ENCODE measurements at regions not wholly inside any gene's neighbourhood (a gene's known extent, or its start where the extent isn't known, plus 50 kb on each side); places are given as distances from the start of the nearest gene placed in this dataset.

- ATAC-seq (no peak), DNase-seq (ENCODE audit: low read depth in 1 of 2, low spot score in 1 of 2) (no peak), FAIRE-seq (no peak)
- H3K9me3 ChIP-seq: no peaks in the 10 kb centered on the region
- no peaks in the 10 kb centered on the region for H3K4me1 ChIP-seq
- no peak overlapping the region for H3K4me3 ChIP-seq
- WGBS (ENCODE audit: missing lambda C conversion rate): 19% methylated on average over 5 of the region's 5 CpGs
- ChIA-PET CTCF (no interaction called here), POLR2A (no interaction called here)
- H3K27ac ChIP-seq: no peak overlapping the region
- TF ChIP-seq CEBPB (IDR thresholded peaks at IDR 0.05) (no peak), MAFK (IDR thresholded peaks at IDR 0.05; ENCODE audit: partially characterized antibody) (no peak), RARB (CRISPR knock-in tag; IDR thresholded peaks at IDR 0.05) (no peak), RCOR1 (IDR thresholded peaks at IDR 0.05; ENCODE audit: low read depth, low read length) (no peak), HMGXB4 (CRISPR knock-in tag; IDR thresholded peaks at IDR 0.05; ENCODE audit: borderline replicate concordance) (no peak), RAD21 (conservative IDR thresholded peaks at IDR 0.05 in 1 of 2, IDR thresholded peaks at IDR 0.05 in 1 of 2) (no peak), HOXA7 (CRISPR knock-in tag; IDR thresholded peaks at IDR 0.05) (no peak), ZFP36 (IDR thresholded peaks at IDR 0.05; ENCODE audit: borderline replicate concordance, partially characterized antibody) (no peak), TP53 (CRISPR knock-in tag; IDR thresholded peaks at IDR 0.05) (no peak), NR3C1 (IDR thresholded peaks at IDR 0.05) (no peak), USF2 (IDR thresholded peaks at IDR 0.05) (no peak), ZSCAN20 (CRISPR knock-in tag; IDR thresholded peaks at IDR 0.05) (no peak), CBX2 (IDR thresholded peaks at IDR 0.05; ENCODE audit: borderline replicate concordance, low read depth) (no peak), POLR2AphosphoS2 (conservative IDR thresholded peaks at IDR 0.05; ENCODE audit: low read length) (no peak), PBX3 (IDR thresholded peaks at IDR 0.05) (no peak), CBX8 (IDR thresholded peaks at IDR 0.05) (no peak)
- TF ChIP-seq, protein P1, sequence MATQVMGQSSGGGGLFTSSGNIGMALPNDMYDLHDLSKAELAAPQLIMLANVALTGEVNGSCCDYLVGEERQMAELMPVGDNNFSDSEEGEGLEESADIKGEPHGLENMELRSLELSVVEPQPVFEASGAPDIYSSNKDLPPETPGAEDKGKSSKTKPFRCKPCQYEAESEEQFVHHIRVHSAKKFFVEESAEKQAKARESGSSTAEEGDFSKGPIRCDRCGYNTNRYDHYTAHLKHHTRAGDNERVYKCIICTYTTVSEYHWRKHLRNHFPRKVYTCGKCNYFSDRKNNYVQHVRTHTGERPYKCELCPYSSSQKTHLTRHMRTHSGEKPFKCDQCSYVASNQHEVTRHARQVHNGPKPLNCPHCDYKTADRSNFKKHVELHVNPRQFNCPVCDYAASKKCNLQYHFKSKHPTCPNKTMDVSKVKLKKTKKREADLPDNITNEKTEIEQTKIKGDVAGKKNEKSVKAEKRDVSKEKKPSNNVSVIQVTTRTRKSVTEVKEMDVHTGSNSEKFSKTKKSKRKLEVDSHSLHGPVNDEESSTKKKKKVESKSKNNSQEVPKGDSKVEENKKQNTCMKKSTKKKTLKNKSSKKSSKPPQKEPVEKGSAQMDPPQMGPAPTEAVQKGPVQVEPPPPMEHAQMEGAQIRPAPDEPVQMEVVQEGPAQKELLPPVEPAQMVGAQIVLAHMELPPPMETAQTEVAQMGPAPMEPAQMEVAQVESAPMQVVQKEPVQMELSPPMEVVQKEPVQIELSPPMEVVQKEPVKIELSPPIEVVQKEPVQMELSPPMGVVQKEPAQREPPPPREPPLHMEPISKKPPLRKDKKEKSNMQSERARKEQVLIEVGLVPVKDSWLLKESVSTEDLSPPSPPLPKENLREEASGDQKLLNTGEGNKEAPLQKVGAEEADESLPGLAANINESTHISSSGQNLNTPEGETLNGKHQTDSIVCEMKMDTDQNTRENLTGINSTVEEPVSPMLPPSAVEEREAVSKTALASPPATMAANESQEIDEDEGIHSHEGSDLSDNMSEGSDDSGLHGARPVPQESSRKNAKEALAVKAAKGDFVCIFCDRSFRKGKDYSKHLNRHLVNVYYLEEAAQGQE (IDR thresholded peaks at IDR 0.05): no peak
- H3K4me2 ChIP-seq: no peak overlapping the region
Measured at GRCh38 chr18:72412927-72413326, 131.2 kb downstream of the CBLN2 start.

DNA sequence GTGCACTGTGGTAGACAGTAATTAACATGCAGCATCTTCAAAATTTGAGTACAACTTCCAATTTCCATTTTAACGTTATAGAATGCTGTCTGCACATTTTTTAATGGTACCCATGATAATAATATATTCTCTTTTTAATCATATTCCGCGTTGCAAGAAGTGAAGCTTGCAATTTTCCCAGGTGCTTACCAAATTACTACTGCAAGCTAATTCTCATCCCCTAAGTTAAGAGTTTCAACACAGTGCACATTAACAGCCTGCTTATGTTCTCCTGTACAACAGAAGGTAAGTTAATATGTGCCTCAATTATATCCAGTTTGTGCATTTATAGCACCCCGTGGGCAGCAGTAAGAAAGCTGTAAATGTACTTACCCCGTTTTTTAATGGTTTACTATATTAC, 132.9 kb downstream of the CBLN2 start:
- ATAC-seq (no peak), FAIRE-seq (no peak)
- POLR2A ChIA-PET: no interaction called here

More for the DNA sequence above, 132.9 kb downstream of the CBLN2 start:
- CTCF ChIA-PET: no interaction called here
- TF ChIP-seq, protein P2, sequence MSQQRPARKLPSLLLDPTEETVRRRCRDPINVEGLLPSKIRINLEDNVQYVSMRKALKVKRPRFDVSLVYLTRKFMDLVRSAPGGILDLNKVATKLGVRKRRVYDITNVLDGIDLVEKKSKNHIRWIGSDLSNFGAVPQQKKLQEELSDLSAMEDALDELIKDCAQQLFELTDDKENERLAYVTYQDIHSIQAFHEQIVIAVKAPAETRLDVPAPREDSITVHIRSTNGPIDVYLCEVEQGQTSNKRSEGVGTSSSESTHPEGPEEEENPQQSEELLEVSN (IDR thresholded peaks at IDR 0.05; ENCODE audit: borderline replicate concordance, low read depth): no peak
- TF ChIP-seq NPAS2 (CRISPR knock-in tag; IDR thresholded peaks at IDR 0.05; ENCODE audit: borderline replicate concordance): no peak
- TF ChIP-seq ATOH8 (CRISPR knock-in tag; IDR thresholded peaks at IDR 0.05; ENCODE audit: low read depth): no peak
- no peak for TF ChIP-seq HOXB13 (CRISPR knock-in tag; IDR thresholded peaks at IDR 0.05; ENCODE audit: low read depth)
- TF ChIP-seq EHF (CRISPR knock-in tag; IDR thresholded peaks at IDR 0.05): no peak
- no peak for TF ChIP-seq HOXB5 (CRISPR knock-in tag; IDR thresholded peaks at IDR 0.05)
- TF ChIP-seq RNF2 (IDR thresholded peaks at IDR 0.05; ENCODE audit: borderline replicate concordance, low read depth): no peak
- DNase-seq (ENCODE audit: low read depth in 1 of 2, low spot score in 1 of 2): no peak
- H3K27ac ChIP-seq: no peak overlapping the region
- H3K4me1 ChIP-seq: no peaks in the 10 kb centered on the region
- no peaks in the 10 kb centered on the region for H3K9me3 ChIP-seq
- H3K4me2 ChIP-seq: no peak overlapping the region
- no peak overlapping the region for H3K4me3 ChIP-seq
- 28% methylated on average over 5 of the region's 5 CpGs for WGBS (ENCODE audit: missing lambda C conversion rate)
